ENCODE measurements at regions not wholly inside any gene's neighbourhood (a gene's known extent, or its start where the extent isn't known, plus 50 kb on each side); places are given as distances from the start of the nearest gene placed in this dataset.

- H3K4me3 ChIP-seq (replicated peaks; ENCODE audit: insufficient read depth, low read length), result no peak overlapping the region
- no peaks in the 10 kb centered on the region for H3K27me3 ChIP-seq (ENCODE audit: insufficient read depth, poor library complexity, severe bottlenecking)
- no peak overlapping the region for H3K27ac ChIP-seq (replicated peaks)
- TF ChIP-seq REST (IDR thresholded peaks at IDR 0.05; ENCODE audit: insufficient replicate concordance, low read depth), result no peak
- TF ChIP-seq SPI1 (IDR thresholded peaks at IDR 0.05; ENCODE audit: borderline replicate concordance, low read depth), result no peak
- no peak for TF ChIP-seq CTCF (IDR thresholded peaks at IDR 0.05; ENCODE audit: insufficient read depth, low read length)
- no peak for TF ChIP-seq POLR2AphosphoS5 (IDR thresholded peaks at IDR 0.05; ENCODE audit: low read depth)
- no peak for TF ChIP-seq GABPA (IDR thresholded peaks at IDR 0.05; ENCODE audit: low read depth)
- DNase-seq (ENCODE audit: low read depth in 1 of 2, low spot score in 1 of 2), result no peak
Observed at GRCh38 chr6:1176567-1176966, 135.3 kb upstream of the FOXQ1 start.

- no peak for DNase-seq (ENCODE audit: low read depth in 1 of 2, low spot score in 1 of 2)
- Histone ChIP-seq H3K27ac (replicated peaks) (no peak overlapping the region), H3K4me3 (replicated peaks; ENCODE audit: insufficient read depth, low read length) (no peak overlapping the region), H3K27me3 (ENCODE audit: insufficient read depth, poor library complexity, severe bottlenecking) (no peaks in the 10 kb centered on the region)
- TF ChIP-seq CTCF (IDR thresholded peaks at IDR 0.05; ENCODE audit: insufficient read depth, low read length) (no peak), GABPA (IDR thresholded peaks at IDR 0.05; ENCODE audit: low read depth) (no peak), REST (IDR thresholded peaks at IDR 0.05; ENCODE audit: insufficient replicate concordance, low read depth) (no peak), POLR2AphosphoS5 (IDR thresholded peaks at IDR 0.05; ENCODE audit: low read depth) (no peak), SPI1 (IDR thresholded peaks at IDR 0.05; ENCODE audit: borderline replicate concordance, low read depth) (no peak)
Observed at GRCh38 chr6:1175877-1176276, 136.0 kb upstream of the FOXQ1 start.

- H3K27me3 ChIP-seq (ENCODE audit: insufficient read depth, poor library complexity, severe bottlenecking), result no peaks in the 10 kb centered on the region
- no peak for DNase-seq (ENCODE audit: low read depth in 1 of 2, low spot score in 1 of 2)
- no peak overlapping the region for H3K27ac ChIP-seq (replicated peaks)
- TF ChIP-seq CTCF (IDR thresholded peaks at IDR 0.05; ENCODE audit: insufficient read depth, low read length) (no peak), REST (IDR thresholded peaks at IDR 0.05; ENCODE audit: insufficient replicate concordance, low read depth) (no peak), GABPA (IDR thresholded peaks at IDR 0.05; ENCODE audit: low read depth) (no peak), POLR2AphosphoS5 (IDR thresholded peaks at IDR 0.05; ENCODE audit: low read depth) (no peak), SPI1 (IDR thresholded peaks at IDR 0.05; ENCODE audit: borderline replicate concordance, low read depth) (no peak)
- H3K4me3 ChIP-seq (replicated peaks; ENCODE audit: insufficient read depth, low read length), result no peak overlapping the region
Observed at GRCh38 chr6:1170794-1171193, 141.1 kb upstream of the FOXQ1 start.

Measured in HL-60 (cell line).